GM21619 (cell line): ENCODE measurements at regions not wholly inside any gene's neighbourhood (a gene's known extent, or its start where the extent isn't known, plus 50 kb on each side); places are given as distances from the start of the nearest gene placed in this dataset.
"Not testable (repeated sequence)": the region's sequence is repeated elsewhere in the genome, so short reads cannot be mapped to it uniquely, and the experiment has no call there.

Experiments
- ATAC-seq: cut with Tn5 transposase; IDR thresholded peaks from one replicate; pipeline ENCODE4 v1.9.1; 2021; ENCODE audit not compliant: unreplicated experiment

DNA sequence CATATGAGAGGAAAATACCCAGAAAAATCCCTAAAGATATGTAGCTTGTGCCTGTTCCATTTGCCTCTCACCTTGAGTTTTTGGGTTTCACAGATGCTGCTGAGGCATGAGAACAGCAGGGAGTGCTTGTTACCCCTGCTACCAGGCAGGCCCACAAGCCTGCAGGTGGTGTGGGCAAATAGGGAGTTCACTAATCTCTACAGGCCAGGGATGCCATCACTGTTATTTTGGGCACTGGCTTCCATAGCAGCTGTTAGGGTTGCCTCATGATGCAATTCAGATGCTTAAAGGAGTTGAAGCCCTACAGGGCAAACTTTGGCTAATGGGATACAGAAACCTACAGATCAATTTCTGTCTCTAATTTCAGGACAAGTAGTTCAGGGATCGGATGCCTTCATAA, 873.5 kb downstream of the OTOL1 start:
- ATAC-seq: no peak

DNA sequence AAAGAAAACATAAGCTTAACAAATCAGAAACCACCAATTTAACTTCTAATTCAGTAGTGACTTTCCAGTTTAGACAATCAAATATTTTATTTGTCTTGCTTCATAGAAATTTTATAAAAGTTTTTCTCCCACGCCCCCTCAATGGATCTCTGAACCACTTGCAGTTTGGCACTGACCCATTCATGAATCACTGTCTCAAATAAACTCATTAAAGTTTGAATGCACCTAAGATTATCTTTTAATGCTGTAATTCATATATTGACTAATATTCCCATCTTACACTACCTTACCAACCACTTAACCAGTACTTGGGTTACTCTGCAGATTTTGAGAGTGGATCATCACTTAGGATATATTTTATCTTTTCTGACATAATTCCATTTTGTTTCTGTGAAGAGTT, 880.2 kb downstream of the OTOL1 start:
- no peak for ATAC-seq

- ATAC-seq: no peak
Measured at GRCh38 chr3:162377608-162378007, 881.0 kb downstream of the OTOL1 start.

DNA sequence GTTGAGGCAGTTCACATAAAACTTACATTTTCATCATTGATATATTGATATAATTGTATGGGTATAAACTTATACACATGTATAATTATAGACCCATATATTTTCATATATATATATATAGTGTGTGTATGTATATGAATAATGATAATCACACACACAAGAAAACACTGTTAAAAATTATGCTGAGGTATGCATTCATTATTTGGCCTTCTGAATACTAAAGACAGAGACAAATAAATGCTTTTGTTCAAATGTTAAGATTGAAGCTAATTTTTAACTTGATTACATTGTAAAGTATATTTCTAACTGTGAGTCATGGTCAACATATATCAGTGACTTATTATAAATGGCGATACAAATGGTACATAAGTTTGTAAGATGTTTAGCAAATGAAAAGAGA, 888.8 kb downstream of the OTOL1 start:
- no peak for ATAC-seq

GRCh38 chr3:162390891-162391290, 894.3 kb downstream of the OTOL1 start:
- no peak for ATAC-seq

DNA sequence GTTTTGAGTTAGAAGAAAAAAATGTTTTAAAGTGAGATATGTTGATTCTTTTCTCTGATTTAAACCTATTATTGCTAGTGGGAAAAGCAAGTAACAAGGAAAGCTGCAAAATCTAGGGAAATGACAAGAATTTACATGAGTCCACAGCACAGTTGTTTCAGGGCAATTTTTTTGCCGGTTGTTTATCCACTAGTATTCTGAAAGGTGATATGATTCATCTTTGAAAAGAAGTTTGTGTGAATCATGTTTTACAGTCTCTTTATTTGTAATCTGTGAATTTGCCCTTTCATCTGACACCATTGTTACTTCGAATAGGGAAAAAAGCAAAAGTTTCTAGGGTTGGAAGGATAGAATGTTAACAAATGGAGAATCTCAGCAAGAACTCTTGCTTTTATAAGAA, 894.7 kb downstream of the OTOL1 start:
- ATAC-seq: no peak

- no peak for ATAC-seq
Measured at GRCh38 chr3:162395496-162395895, 898.9 kb downstream of the OTOL1 start.

DNA sequence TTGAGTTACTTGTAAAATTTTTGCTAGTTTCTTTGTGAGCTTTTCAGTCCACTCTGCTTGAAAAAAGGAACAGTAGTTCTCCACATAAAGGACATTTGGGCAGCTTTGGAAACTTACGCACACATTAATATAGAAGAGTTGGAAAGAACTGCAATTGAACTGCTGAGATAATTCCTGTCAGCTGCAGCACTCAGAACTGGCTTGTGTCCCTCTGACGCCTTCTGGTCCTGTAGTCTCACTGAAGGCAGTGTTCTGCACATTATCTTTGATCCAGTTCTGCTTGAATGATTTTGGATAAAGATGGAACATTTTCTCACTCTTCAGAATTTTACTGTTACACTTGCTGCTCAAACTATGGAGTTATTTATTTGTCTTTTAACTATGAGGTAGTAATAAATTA, 901.9 kb downstream of the OTOL1 start:
- ATAC-seq: no peak

DNA sequence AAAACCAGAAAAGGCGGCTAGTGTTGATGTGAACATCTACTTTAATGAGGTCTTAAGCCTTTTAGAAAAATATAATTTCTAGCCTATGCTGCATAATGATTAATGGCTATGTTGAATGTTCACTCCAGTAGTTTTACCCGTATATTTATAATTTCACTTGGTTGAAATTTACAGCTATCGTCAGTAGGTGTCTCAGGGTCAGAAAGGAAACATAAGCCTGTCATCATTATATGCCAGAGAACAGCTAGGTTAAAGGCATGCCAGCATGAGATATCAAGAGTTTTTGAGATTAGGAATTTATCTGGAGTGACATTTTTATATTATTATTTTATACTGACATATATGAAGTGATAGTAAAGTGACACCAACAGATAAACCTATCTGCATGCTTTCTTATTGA, 904.1 kb downstream of the OTOL1 start:
- ATAC-seq: no peak

DNA sequence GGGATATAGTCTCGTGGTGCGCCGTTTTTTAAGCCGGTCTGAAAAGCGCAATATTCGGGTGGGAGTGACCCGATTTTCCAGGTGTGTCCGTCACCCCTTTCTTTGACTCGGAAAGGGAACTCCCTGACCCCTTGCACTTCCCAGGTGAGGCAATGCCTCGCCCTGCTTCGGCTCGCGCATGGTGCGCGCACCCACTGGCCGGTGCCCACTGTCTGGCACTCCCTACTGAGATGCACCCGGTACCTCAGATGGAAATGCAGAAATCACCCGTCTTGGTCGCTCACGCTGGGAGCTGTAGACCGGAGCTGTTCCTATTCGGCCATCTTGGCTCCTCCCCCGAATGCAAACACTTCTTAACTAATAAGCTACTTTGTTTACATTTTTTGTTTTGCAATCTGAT, 914.9 kb downstream of the OTOL1 start:
- ATAC-seq: not testable (repeated sequence)

DNA sequence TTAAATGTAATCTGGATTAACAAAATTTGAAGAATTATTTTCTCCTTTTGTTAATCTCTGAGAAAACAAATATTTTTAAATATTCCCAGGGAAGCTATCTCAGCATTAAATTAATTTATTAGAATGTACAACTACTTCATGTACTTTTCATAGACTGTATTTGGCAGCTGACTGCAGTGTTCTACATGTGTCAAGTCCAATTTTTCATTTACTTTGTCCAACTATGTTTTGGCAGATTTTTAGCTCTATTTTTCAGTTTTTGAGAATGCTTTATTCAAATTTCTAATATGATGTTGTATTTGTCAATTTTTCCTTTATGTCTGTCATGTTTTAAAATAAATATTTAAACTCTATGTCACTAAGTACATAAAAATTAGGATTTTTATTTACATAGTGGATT, 925.1 kb downstream of the OTOL1 start:
- no peak for ATAC-seq

DNA sequence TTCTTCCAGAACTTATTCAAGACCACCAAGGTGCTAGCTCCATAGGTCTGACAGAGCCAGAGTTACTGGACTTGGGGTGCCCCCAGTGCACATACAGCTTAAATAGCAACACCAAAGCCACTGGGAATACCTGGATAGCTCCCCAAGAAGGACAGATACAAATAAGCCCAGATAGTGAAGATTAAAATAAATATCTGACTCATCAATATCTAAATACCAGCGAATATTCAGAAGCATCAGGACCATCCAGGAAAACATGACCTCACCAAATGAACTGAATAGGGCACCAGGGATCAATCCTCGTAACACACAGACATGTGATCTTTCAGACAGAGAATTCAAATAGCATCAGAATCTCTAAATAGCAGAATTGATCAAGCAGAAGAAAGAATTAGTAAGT, 931.6 kb downstream of the OTOL1 start:
- ATAC-seq: no peak

DNA sequence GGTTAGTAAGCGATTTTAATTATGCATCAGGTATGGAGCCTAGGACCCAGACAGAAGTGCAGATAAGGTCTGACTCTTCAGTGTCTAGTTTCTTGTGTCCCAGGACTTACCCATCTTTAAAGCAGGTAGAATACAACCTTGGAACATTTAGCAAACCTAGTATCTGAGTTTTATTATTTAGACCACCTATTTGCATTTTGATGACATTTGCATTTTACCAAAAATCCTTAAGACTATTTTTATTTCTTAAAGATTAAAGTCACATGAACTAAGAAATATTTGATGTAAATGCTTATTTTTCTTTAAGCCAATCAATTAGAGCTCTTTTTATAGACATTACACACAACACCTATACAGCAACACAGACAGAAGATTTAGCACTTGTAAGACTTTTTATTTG, 939.1 kb downstream of the OTOL1 start:
- no peak for ATAC-seq

- ATAC-seq: no peak
Measured at GRCh38 chr3:162436826-162437225, 940.2 kb downstream of the OTOL1 start.

DNA sequence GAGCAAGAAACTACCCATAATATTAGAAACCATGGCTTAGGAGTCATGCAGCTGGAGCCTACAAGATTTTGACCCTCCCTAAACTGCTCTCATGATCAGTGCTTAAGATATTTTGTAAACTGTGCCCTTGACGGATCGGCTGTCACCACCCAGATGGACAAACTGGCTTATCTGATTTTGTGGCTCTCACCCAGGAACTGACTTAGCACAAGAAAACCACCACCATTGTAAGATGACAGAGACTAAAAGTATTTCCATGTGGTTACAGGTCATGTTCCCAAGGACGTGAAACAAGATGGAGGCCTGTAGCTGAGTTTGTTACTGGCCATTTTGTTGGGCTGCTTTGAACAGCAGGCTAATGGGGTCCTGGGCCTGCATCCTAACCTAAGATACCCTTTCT, 940.9 kb downstream of the OTOL1 start:
- no peak for ATAC-seq

DNA sequence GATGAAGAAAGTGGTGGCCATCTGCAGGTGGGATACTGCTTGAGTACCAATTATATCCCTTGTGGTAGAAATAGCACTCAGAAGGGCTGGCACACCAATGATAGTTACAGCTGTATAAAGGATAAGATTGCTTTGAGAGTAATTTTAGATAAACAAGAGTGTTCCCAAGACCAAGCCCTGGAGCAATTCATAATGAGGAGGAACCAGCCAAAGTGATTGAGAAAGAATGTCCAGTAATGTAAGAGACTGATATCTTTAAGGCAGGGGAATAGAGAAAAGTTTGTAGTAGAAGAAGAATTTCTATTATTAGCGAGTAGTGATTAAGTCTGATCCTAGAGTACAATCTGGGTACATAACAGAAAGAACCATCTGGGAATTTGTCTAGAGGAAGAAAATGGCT, 945.1 kb downstream of the OTOL1 start:
- ATAC-seq: no peak

GRCh38 chr3:162443376-162443775, 946.8 kb downstream of the OTOL1 start:
- no peak for ATAC-seq

GRCh38 chr3:162468791-162469190, 972.2 kb downstream of the OTOL1 start:
- no peak for ATAC-seq

- ATAC-seq: no peak
Measured at GRCh38 chr3:162487138-162487537, 990.5 kb downstream of the OTOL1 start.

GRCh38 chr3:162489853-162490252, 993.2 kb downstream of the OTOL1 start:
- ATAC-seq: no peak

DNA sequence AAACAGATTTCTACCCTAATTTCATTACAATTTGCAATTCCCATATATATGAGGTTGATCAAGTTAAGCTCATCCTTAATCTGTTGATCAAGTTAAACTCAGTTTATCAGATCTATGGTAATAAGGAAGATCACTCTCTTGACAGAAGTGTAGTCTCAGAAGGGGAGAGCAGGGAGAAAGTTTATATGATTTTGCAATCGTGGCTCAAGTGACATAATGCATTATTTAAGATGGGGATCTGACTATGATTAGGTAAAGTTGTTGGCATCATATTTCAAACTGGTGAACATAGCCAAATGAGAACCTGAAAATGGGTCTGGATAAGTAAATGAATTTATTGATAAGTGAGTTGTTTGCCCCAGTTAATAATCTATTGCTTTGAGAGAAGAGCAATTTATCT, 995.3 kb downstream of the OTOL1 start:
- ATAC-seq: no peak

DNA sequence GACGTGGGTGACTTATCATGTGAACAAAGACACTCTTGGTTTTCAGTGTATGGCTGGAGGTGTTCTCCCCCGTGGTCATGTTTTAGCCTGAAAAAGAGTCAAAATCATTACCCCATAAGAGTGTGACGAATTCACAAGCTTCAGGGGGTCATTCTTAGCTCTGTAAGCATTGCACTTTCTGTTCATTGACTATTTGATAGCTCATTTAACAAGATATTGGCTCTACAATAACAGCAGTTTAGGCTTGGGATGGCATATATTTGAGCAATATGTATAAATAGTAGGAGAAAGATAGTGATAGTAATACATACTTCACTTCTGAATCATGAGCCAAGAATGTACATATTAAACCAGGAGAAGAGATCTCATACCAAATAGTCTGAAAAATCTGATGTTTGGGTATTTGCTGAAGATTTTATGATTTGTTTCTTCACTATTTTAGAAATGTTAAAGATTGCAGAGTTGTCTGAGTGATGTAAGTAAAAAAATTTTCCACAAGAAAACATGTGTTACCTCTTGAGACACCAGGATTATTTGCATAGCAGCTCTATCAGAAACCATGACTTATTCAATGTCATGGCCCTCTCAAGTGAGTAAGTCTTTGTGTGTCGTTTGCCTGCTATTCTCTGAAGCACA, 996.0 kb downstream of the OTOL1 start:
- no peak for ATAC-seq

DNA sequence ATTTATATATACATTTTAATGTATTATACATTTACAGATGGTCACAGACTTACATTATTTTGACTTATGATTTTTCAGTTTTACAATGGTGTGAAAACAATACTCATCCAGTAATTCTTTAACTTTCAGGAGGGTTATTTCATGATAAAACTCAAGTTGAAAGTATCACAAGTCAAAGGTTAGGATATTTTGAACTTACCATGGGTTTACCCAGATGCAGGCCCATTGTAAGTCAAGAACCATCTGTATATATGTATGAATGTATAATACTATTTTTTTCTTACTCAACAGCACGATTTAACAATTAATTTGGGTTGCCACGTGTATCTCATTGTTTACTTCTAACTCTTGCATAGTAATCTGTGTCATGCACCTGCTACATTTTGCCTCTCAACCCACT, 1002.0 kb downstream of the OTOL1 start:
- ATAC-seq: no peak

GRCh38 chr3:162507397-162507796, 1010.8 kb downstream of the OTOL1 start:
- no peak for ATAC-seq
